HCT116 (cell line): ENCODE measurements at regions not wholly inside any gene's neighbourhood (a gene's known extent, or its start where the extent isn't known, plus 50 kb on each side); places are given as distances from the start of the nearest gene placed in this dataset.

Experiments used
- ATAC-seq: fragments of 200-7000 bp; cut with Tn5 transposase; 2 replicates; pipeline ENCODE4 v1.9.1; 2020; ENCODE audit warnings: mild to moderate bottlenecking, moderate library complexity
- BruUV-seq: library from RNA; stranded (reverse); fragments of 400-500 nt; replicated peaks from 2 replicates; lab custom pipeline; 2021; lab: Mats Ljungman, UMichigan
- CTCF ChIA-PET: fragments of 300-600 bp; sonication (Branson Sonifier 250); formaldehyde crosslinking; loops from one replicate; lab custom pipeline; 2021; ENCODE audit warnings: antibody characterized with exemption; lab: Charles Lee
- POLR2A ChIA-PET: fragments of 300-600, 350-600 bp; sonication (Branson Sonifier 250); formaldehyde crosslinking; loops from one replicate; lab custom pipeline; 2021; ENCODE audit warnings: antibody characterized with exemption; lab: Charles Lee
- RAD21 ChIA-PET, 2 experiments: fragments of 300-600 bp; sonication (Branson Sonifier 250); formaldehyde crosslinking; loops; one replicate each; lab custom pipeline; 2023; ENCODE audit warnings: low total read pairs in 2 of 2; ENCODE audit not compliant: uncharacterized antibody in 2 of 2, unreplicated experiment in 2 of 2, low non-redundant PET in 1 of 2; lab: Charles Lee
- DNase-seq: peaks from one replicate; pipeline ENCODE4 v3.0.0-alpha.2; 2010; ENCODE audit warnings: low read depth, low spot score
- H2AFZ ChIP-seq: fragments of 200-600 bp; shearing (Covaris generic), sonication (generic); 2 replicates; pipeline ENCODE4 v1.6.1; 2017; ENCODE audit warnings: low read depth, mixed run types, mixed read lengths, antibody characterized with exemption, low read length; ENCODE audit not compliant: poor library complexity, severe bottlenecking
- H3K27ac ChIP-seq: 2 replicates; pipeline ENCODE4 v1.5.1; 2012; ENCODE audit warnings: low read depth, low read length
- H3K27me3 ChIP-seq: fragments of 200-600 bp; sonication (generic); 2 replicates; pipeline ENCODE4 v1.6.1; 2016; ENCODE audit warnings: mixed run types, low read length, mixed read lengths; ENCODE audit not compliant: insufficient read depth
- H3K36me3 ChIP-seq, 2 experiments: fragments of 200-500 bp in 1 of 2; fragments of 200-600 bp in 1 of 2; sonication (Bioruptor generic) in 1 of 2; sonication (generic) in 1 of 2; 2 replicates each; pipeline versions ENCODE4 v1.5.1 to v1.6.1; 2014 to 2016; ENCODE audit warnings: low read length in 2 of 2, inconsistent platforms in 1 of 2, mixed read lengths in 1 of 2, mixed run types in 1 of 2; ENCODE audit not compliant: insufficient read depth in 2 of 2, control insufficient read depth in 1 of 2
- H3K4me1 ChIP-seq, 2 experiments: fragments of 200-600 bp in 1 of 2; sonication (generic) in 1 of 2; 2 replicates each; pipeline versions ENCODE4 v1.5.1 to v1.6.1; 2012 to 2017; ENCODE audit warnings: low read length in 2 of 2, inconsistent platforms in 1 of 2, mild to moderate bottlenecking in 1 of 2, mixed read lengths in 1 of 2, mixed run types in 1 of 2, moderate library complexity in 1 of 2; ENCODE audit not compliant: insufficient read depth in 2 of 2, control insufficient read depth in 1 of 2
- H3K4me2 ChIP-seq: fragments of 200-600 bp; sonication (generic); 2 replicates; pipeline ENCODE4 v1.6.1; 2017; ENCODE audit warnings: mixed run types, low read length, mixed read lengths
- H3K4me3 ChIP-seq, 2 experiments: fragments of 200-600 bp in 1 of 2; sonication (generic) in 1 of 2; replicated peaks in 1 of 2; 2 replicates each; pipeline ENCODE4 v1.5.1; 2011 to 2016; ENCODE audit warnings: low read length in 2 of 2, control low read depth in 1 of 2, low read depth in 1 of 2, mild to moderate bottlenecking in 1 of 2, mixed read lengths in 1 of 2, mixed run types in 1 of 2
- H3K79me2 ChIP-seq: fragments of 200-600 bp; sonication (generic); 2 replicates; pipeline ENCODE4 v1.6.1; 2017; ENCODE audit warnings: mild to moderate bottlenecking, mixed run types, low read length, moderate library complexity, mixed read lengths; ENCODE audit not compliant: insufficient read depth
- H3K9ac ChIP-seq: fragments of 200-600 bp; sonication (generic); 2 replicates; pipeline ENCODE4 v1.6.1; 2016; ENCODE audit warnings: low read length, mixed read lengths
- H3K9me2 ChIP-seq: fragments of 200-600 bp; sonication (generic), shearing (Covaris generic); 2 replicates; pipeline ENCODE4 v1.6.1; 2017; ENCODE audit warnings: mixed run types, mild to moderate bottlenecking, moderate library complexity; ENCODE audit not compliant: insufficient read depth
- H3K9me3 ChIP-seq, 2 experiments: fragments of 200-500 bp in 1 of 2; fragments of 200-600 bp in 1 of 2; sonication (Bioruptor generic) in 1 of 2; sonication (generic) in 1 of 2; 2 replicates each; pipeline ENCODE4 v1.6.1; 2014 to 2017; ENCODE audit warnings: low read length in 2 of 2, mixed read lengths in 2 of 2, inconsistent platforms in 1 of 2, low read depth in 1 of 2, mild to moderate bottlenecking in 1 of 2, mixed run types in 1 of 2, moderate library complexity in 1 of 2; ENCODE audit not compliant: control insufficient read depth in 1 of 2, insufficient read depth in 1 of 2
- H4K20me1 ChIP-seq: fragments of 200-600 bp; sonication (generic), shearing (Covaris generic); 2 replicates; pipeline ENCODE4 v1.6.1; 2017; ENCODE audit warnings: mixed run types, mild to moderate bottlenecking, moderate library complexity; ENCODE audit not compliant: insufficient read depth
- ATF3 ChIP-seq: IDR thresholded peaks from 2 replicates; pipeline ENCODE4 v1.6.1; 2012
- CBX3 ChIP-seq: IDR thresholded peaks from 2 replicates; pipeline ENCODE4 v1.6.1; 2012; ENCODE audit warnings: low read depth
- CEBPB ChIP-seq: IDR thresholded peaks from 2 replicates; pipeline ENCODE4 v1.6.1; 2012; ENCODE audit warnings: low read depth
- CTCF ChIP-seq, 3 experiments: fragments of 200-600 bp in 1 of 3; sonication (generic) in 1 of 3; IDR thresholded peaks in 2 of 3; conservative IDR thresholded peaks in 1 of 3; 2 replicates each; pipeline ENCODE4 v1.5.1; 2012 to 2017; ENCODE audit warnings: low read depth in 2 of 3, low read length in 2 of 3, antibody characterized with exemption in 1 of 3, borderline replicate concordance in 1 of 3, control low read depth in 1 of 3, mild to moderate bottlenecking in 1 of 3, mixed read lengths in 1 of 3, mixed run types in 1 of 3, moderate library complexity in 1 of 3; ENCODE audit not compliant: insufficient read depth in 1 of 3
- ELF1 ChIP-seq: IDR thresholded peaks from 2 replicates; pipeline ENCODE4 v1.6.1; 2012; ENCODE audit warnings: low read depth, borderline replicate concordance
- EZH2 ChIP-seq: fragments of 200-600 bp; sonication (generic); IDR thresholded peaks from 2 replicates; pipeline ENCODE4 v1.6.1; 2017; ENCODE audit warnings: antibody characterized with exemption, mixed run types
- FOSL1 ChIP-seq: IDR thresholded peaks from 2 replicates; pipeline ENCODE4 v1.6.1; 2012; ENCODE audit warnings: low read depth
- JUND ChIP-seq: IDR thresholded peaks from 2 replicates; pipeline ENCODE4 v1.6.1; 2012
- MAX ChIP-seq: IDR thresholded peaks from 2 replicates; pipeline ENCODE4 v1.6.1; 2012
- POLR2A ChIP-seq: IDR thresholded peaks from 2 replicates; pipeline ENCODE4 v1.7.0; 2011; ENCODE audit warnings: borderline replicate concordance; ENCODE audit not compliant: insufficient read depth, insufficient read length; ENCODE audit errors: extremely low read depth
- POLR2AphosphoS5 ChIP-seq: IDR thresholded peaks from 2 replicates; pipeline ENCODE4 v1.6.1; 2011; ENCODE audit warnings: mild to moderate bottlenecking, low read depth, low read length, moderate library complexity
- REST ChIP-seq: IDR thresholded peaks from 2 replicates; pipeline ENCODE4 v1.6.1; 2012; ENCODE audit warnings: low read depth
- SIN3A ChIP-seq: IDR thresholded peaks from 2 replicates; pipeline ENCODE4 v1.6.1; 2012; ENCODE audit warnings: low read depth
- SP1 ChIP-seq: IDR thresholded peaks from 2 replicates; pipeline ENCODE4 v1.6.1; 2012; ENCODE audit warnings: low read depth
- SRF ChIP-seq: IDR thresholded peaks from 2 replicates; pipeline ENCODE4 v1.6.1; 2012; ENCODE audit warnings: low read depth
- TCF7L2 ChIP-seq: IDR thresholded peaks from 2 replicates; pipeline ENCODE4 v1.7.0; 2011; ENCODE audit warnings: borderline replicate concordance, inconsistent platforms; ENCODE audit not compliant: insufficient read depth, insufficient read length; ENCODE audit errors: extremely low read depth
- YY1 ChIP-seq: IDR thresholded peaks from 2 replicates; pipeline ENCODE4 v1.6.1; 2011; ENCODE audit warnings: low read length, low read depth, moderate library complexity, mild to moderate bottlenecking; ENCODE audit not compliant: insufficient replicate concordance; ENCODE audit errors: extremely low read depth
- ZFX ChIP-seq: fragments of 450-650 bp; IDR thresholded peaks from 2 replicates; pipeline ENCODE4 v1.6.1; 2017
- ZNF274 ChIP-seq: fragments of 200-500 bp; sonication (Bioruptor generic); IDR thresholded peaks from 2 replicates; pipeline ENCODE4 v1.6.1; 2014; ENCODE audit warnings: mild to moderate bottlenecking, low read depth, low read length, inconsistent platforms
- intact Hi-C: fragments of 100-400 bp; cut with micrococcal nuclease; formaldehyde crosslinking; loops from 2 replicates; pipeline ENCODE4 v1.10.0; 2022

- no peak overlapping the region for H3K4me2 ChIP-seq
- H3K9me3 ChIP-seq = no peaks in the 10 kb centered on the region
- BruUV-seq = no TSS peak
- intact Hi-C loops = no loop called here
- H2AFZ ChIP-seq = no peak overlapping the region
- POLR2A ChIA-PET = no interaction called here
- CTCF ChIA-PET = no interaction called here
- RAD21 ChIA-PET = no interaction called here
- H3K4me1 ChIP-seq = no peaks in the 10 kb centered on the region
- H3K79me2 ChIP-seq = no peaks in the 10 kb centered on the region
- no peaks in the 10 kb centered on the region for H3K9me2 ChIP-seq
- no peak for TF ChIP-seq CEBPB
- TF ChIP-seq SRF = no peak
- TF ChIP-seq FOSL1 = no peak
- TF ChIP-seq TCF7L2 = no peak
- no peak for TF ChIP-seq REST
- TF ChIP-seq CTCF (IDR thresholded peaks at IDR 0.05 in 2 of 3, conservative IDR thresholded peaks at IDR 0.05 in 1 of 3; ENCODE audit: borderline replicate concordance in 1 of 3, insufficient read depth in 1 of 3, low read depth in 2 of 3, low read length in 2 of 3) = no peak
- TF ChIP-seq SIN3A = no peak
- no peak for TF ChIP-seq MAX
- TF ChIP-seq YY1 = no peak
- TF ChIP-seq ZFX = no peak
- TF ChIP-seq POLR2AphosphoS5 = no peak
- no peak for TF ChIP-seq ZNF274
- no peak for TF ChIP-seq ATF3
- TF ChIP-seq POLR2A = no peak
- TF ChIP-seq CBX3 = no peak
- no peak for TF ChIP-seq EZH2
- TF ChIP-seq ELF1 = no peak
- TF ChIP-seq SP1 = no peak
- no peak for TF ChIP-seq JUND
- H3K36me3 ChIP-seq = no peaks in the 10 kb centered on the region
- H3K27me3 ChIP-seq = peaks cover 88% of the 10 kb centered on the region
- no peak overlapping the region for H3K27ac ChIP-seq
- no peak for ATAC-seq
- H3K9ac ChIP-seq = no peak overlapping the region
- DNase-seq = no peak
- no peaks in the 10 kb centered on the region for H4K20me1 ChIP-seq
- H3K4me3 ChIP-seq = no peak overlapping the region
These were observed 95.5 kb downstream of the MIS18A start for GRCh38 chr21:32183396-32183795.
